SH-SY5Y (cell line): ENCODE measurements at regions not wholly inside any gene's neighbourhood (a gene's known extent, or its start where the extent isn't known, plus 50 kb on each side); places are given as distances from the start of the nearest gene placed in this dataset.

Experiments used
- GATA2 ChIP-seq: IDR thresholded peaks from 2 replicates; pipeline ENCODE4 v1.6.1; 2011; ENCODE audit warnings: mild to moderate bottlenecking, low read depth, low read length
- GATA3 ChIP-seq: IDR thresholded peaks from 2 replicates; pipeline ENCODE4 v1.6.1; 2011; ENCODE audit warnings: low read depth, mild to moderate bottlenecking, low read length, moderate library complexity

- no peak for TF ChIP-seq GATA2
- TF ChIP-seq GATA3: no peak
These were observed 151.8 kb downstream of the VEGFA start for GRCh38 chr6:43921548-43922425.
